Nucleus accumbens (tissue), 56 donors: ENCODE measurements at regions not wholly inside any gene's neighbourhood (a gene's known extent, or its start where the extent isn't known, plus 50 kb on each side); places are given as distances from the start of the nearest gene placed in this dataset.
"Not testable (repeated sequence)": the region's sequence is repeated elsewhere in the genome, so short reads cannot be mapped to it uniquely, and the experiment has no call there.

Experiments used
- DNase-seq, 56 donors: peaks; one replicate each; lab custom pipeline; 2025; lab: John Stamatoyannopoulos, UW

- DNase-seq, result no peak
These were observed 110.8 kb downstream of the GGTLC2 start for GRCh38 chr22:22754961-22755777.

- no peak for DNase-seq
These were observed 111.3 kb downstream of the GGTLC2 start for GRCh38 chr22:22755778-22756100.

- no peak for DNase-seq
These were observed 111.7 kb downstream of the GGTLC2 start for GRCh38 chr22:22756109-22756508.

GRCh38 chr22:22756551-22757201 lies 112.3 kb downstream of the GGTLC2 start:
- DNase-seq, result not testable (repeated sequence)

- DNase-seq, result not testable (repeated sequence)
These were observed 113.8 kb downstream of the GGTLC2 start for GRCh38 chr22:22758101-22758807.

GRCh38 chr22:22759371-22759770 lies 115.0 kb downstream of the GGTLC2 start:
- DNase-seq, result no peak

- no peak for DNase-seq
These were observed 115.6 kb downstream of the GGTLC2 start for GRCh38 chr22:22759889-22760546.

GRCh38 chr22:22761606-22761962 lies 117.2 kb downstream of the GGTLC2 start:
- no peak for DNase-seq

- DNase-seq, result no peak
These were observed 117.8 kb downstream of the GGTLC2 start for GRCh38 chr22:22761963-22762772.

- no peak for DNase-seq
These were observed 119.1 kb downstream of the GGTLC2 start for GRCh38 chr22:22763512-22763911.

- no peak for DNase-seq
These were observed 119.7 kb downstream of the GGTLC2 start for GRCh38 chr22:22764085-22764484.

- no peak for DNase-seq
These were observed 119.6 kb upstream of the IGLL5 start for GRCh38 chr22:22767876-22768602.

GRCh38 chr22:22768885-22769284 lies 118.7 kb upstream of the IGLL5 start:
- DNase-seq, result no peak

- DNase-seq, result no peak
These were observed 118.0 kb upstream of the IGLL5 start for GRCh38 chr22:22769434-22770279.

- peak in 10 of 56 donors; percentile 2 to 46 (median 9) for DNase-seq
These were observed 117.2 kb upstream of the IGLL5 start for GRCh38 chr22:22770280-22770871.

- no peak for DNase-seq
These were observed 116.7 kb upstream of the IGLL5 start for GRCh38 chr22:22770881-22771280.

- DNase-seq, result no peak
These were observed 115.8 kb upstream of the IGLL5 start for GRCh38 chr22:22771696-22772377.

GRCh38 chr22:22772396-22772795 lies 115.2 kb upstream of the IGLL5 start:
- no peak for DNase-seq
